Type B pancreatic cell (in vitro differentiated cells): ENCODE measurements at regions not wholly inside any gene's neighbourhood (a gene's known extent, or its start where the extent isn't known, plus 50 kb on each side); places are given as distances from the start of the nearest gene placed in this dataset.
"Not testable (repeated sequence)": the region's sequence is repeated elsewhere in the genome, so short reads cannot be mapped to it uniquely, and the experiment has no call there.

Experiments
- DNase-seq: peaks from one replicate; pipeline ENCODE4 v3.0.0; 2021; ENCODE audit warnings: mixed read lengths; ENCODE audit not compliant: unreplicated experiment; ENCODE audit errors: extremely low spot score
- H3K27ac Mint-ChIP-seq: 2 replicates; pipeline ENCODE4 v1.8.0; 2021; ENCODE audit warnings: mild to moderate bottlenecking, mixed read lengths
- H3K27me3 Mint-ChIP-seq: 2 replicates; pipeline ENCODE4 v1.8.0; 2021; ENCODE audit warnings: mixed read lengths
- H3K36me3 Mint-ChIP-seq: 2 replicates; pipeline ENCODE4 v1.8.0; 2021; ENCODE audit warnings: mixed read lengths
- H3K4me1 Mint-ChIP-seq: one replicate; pipeline ENCODE4 v1.8.0; 2021; ENCODE audit warnings: mixed read lengths; ENCODE audit not compliant: unreplicated experiment
- H3K4me3 Mint-ChIP-seq: 2 replicates; pipeline ENCODE4 v1.8.0; 2021; ENCODE audit warnings: mild to moderate bottlenecking, mixed read lengths
- H3K9me3 Mint-ChIP-seq: 2 replicates; pipeline ENCODE4 v1.8.0; 2021; ENCODE audit warnings: mixed read lengths
- CTCF ChIP-seq: fragments of 200-600 bp; sonication (generic); conservative IDR thresholded peaks from 2 replicates; pipeline ENCODE4 v1.5.0; 2021; ENCODE audit warnings: antibody characterized with exemption, mild to moderate bottlenecking

DNA sequence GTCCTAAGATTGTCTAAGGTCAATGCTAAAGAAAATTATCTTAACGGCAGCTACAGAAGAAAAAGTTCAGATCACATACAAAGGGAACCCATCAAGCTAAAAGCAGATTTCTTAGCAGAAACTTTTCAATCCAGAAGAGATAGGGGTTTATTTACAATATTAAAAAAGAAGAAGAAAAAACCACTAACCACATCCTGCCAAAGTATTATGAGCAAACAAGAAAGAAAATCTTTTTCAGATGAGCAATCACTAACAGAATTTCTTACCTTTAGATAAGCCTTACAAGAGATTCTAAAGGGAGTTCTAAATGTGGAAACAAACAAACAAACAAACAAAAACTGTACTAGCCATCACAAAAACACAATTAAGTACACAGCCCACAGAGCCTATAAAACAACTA lies 1015.8 kb upstream of the EPHA6 start:
- H3K4me1 Mint-ChIP-seq = no peaks in the 10 kb centered on the region
- no peak for TF ChIP-seq CTCF
- DNase-seq = no peak
- H3K9me3 Mint-ChIP-seq = no peaks in the 10 kb centered on the region
- H3K4me3 Mint-ChIP-seq = no peak overlapping the region
- no peaks in the 10 kb centered on the region for H3K27me3 Mint-ChIP-seq
- no peaks in the 10 kb centered on the region for H3K36me3 Mint-ChIP-seq
- no peak overlapping the region for H3K27ac Mint-ChIP-seq

DNA sequence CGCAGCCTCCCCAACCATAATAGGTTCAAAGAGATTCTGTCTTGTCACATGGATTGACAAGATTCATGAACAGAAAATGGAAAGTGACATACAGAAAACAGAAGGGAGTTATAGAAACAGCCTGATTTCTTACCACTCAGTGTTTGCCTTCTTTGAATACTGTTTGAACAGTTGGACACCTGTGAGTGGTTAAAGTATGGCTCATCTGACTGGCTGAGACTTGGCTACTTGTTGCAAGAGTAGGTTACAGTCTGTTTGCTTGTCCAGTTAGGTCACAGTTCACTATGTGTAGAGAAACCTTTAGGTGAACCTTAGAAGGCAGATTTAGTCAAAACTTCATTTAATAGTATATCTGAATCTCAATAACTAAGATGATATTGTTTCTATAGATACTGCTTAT lies 1003.9 kb upstream of the EPHA6 start:
- Mint-ChIP-seq H3K4me1 (no peaks in the 10 kb centered on the region), H3K27ac (no peak overlapping the region), H3K9me3 (no peaks in the 10 kb centered on the region), H3K27me3 (no peaks in the 10 kb centered on the region), H3K36me3 (no peaks in the 10 kb centered on the region), H3K4me3 (no peak overlapping the region)
- DNase-seq = no peak
- TF ChIP-seq CTCF = no peak

- Mint-ChIP-seq H3K4me1 (no peaks in the 10 kb centered on the region), H3K9me3 (no peaks in the 10 kb centered on the region), H3K27ac (no peak overlapping the region), H3K27me3 (no peaks in the 10 kb centered on the region), H3K36me3 (no peaks in the 10 kb centered on the region), H3K4me3 (no peak overlapping the region)
- TF ChIP-seq CTCF = no peak
- no peak for DNase-seq
Observed at GRCh38 chr3:95813244-95813643, 1001.1 kb upstream of the EPHA6 start.

- DNase-seq = no peak
- TF ChIP-seq CTCF = no peak
Observed at GRCh38 chr3:95815828-95816227, 998.6 kb upstream of the EPHA6 start.

GRCh38 chr3:95826419-95826818 lies 988.0 kb upstream of the EPHA6 start:
- no peaks in the 10 kb centered on the region for H3K36me3 Mint-ChIP-seq
- no peak for DNase-seq
- H3K27me3 Mint-ChIP-seq = no peaks in the 10 kb centered on the region
- no peak for TF ChIP-seq CTCF
- no peak overlapping the region for H3K4me3 Mint-ChIP-seq
- H3K27ac Mint-ChIP-seq = no peak overlapping the region
- no peaks in the 10 kb centered on the region for H3K9me3 Mint-ChIP-seq
- H3K4me1 Mint-ChIP-seq = no peaks in the 10 kb centered on the region

More at GRCh38 chr3:95815828-95816227, 998.6 kb upstream of the EPHA6 start:
- no peak overlapping the region for H3K4me3 Mint-ChIP-seq
- H3K4me1 Mint-ChIP-seq = no peaks in the 10 kb centered on the region
- no peaks in the 10 kb centered on the region for H3K9me3 Mint-ChIP-seq
- no peaks in the 10 kb centered on the region for H3K27me3 Mint-ChIP-seq
- H3K36me3 Mint-ChIP-seq = no peaks in the 10 kb centered on the region
- H3K27ac Mint-ChIP-seq = no peak overlapping the region

GRCh38 chr3:95832146-95832545 lies 982.2 kb upstream of the EPHA6 start:
- H3K9me3 Mint-ChIP-seq = no peaks in the 10 kb centered on the region
- TF ChIP-seq CTCF = no peak

DNA sequence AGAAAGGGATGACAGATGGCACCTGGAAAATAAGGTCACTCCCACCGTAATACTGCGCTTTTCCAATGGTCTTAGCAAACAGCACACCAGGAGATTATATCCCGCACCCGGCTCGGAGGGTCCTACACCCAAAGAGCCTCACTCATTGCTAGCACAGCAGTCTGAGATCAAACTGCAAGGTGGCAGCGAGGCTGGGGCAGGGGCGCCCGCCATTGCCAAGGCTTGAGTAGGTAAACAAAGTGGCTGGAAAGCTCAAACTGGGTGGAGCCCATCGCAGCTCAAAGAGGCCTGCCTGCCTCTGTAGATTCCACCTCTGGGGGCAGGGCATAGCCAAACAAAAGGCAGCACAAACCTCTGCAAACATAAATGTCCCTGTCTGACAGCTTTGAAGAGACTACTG lies 953.8 kb upstream of the EPHA6 start:
- H3K9me3 Mint-ChIP-seq, H3K36me3 Mint-ChIP-seq, H3K27ac Mint-ChIP-seq, H3K4me3 Mint-ChIP-seq, H3K4me1 Mint-ChIP-seq, DNase-seq, H3K27me3 Mint-ChIP-seq: not testable (repeated sequence)

More at GRCh38 chr3:95832146-95832545, 982.2 kb upstream of the EPHA6 start:
- DNase-seq = no peak
- Mint-ChIP-seq H3K4me3 (no peak overlapping the region), H3K36me3 (no peaks in the 10 kb centered on the region), H3K27ac (no peak overlapping the region), H3K27me3 (no peaks in the 10 kb centered on the region), H3K4me1 (no peaks in the 10 kb centered on the region)
